WI38 (cell line): ENCODE measurements at regions not wholly inside any gene's neighbourhood (a gene's known extent, or its start where the extent isn't known, plus 50 kb on each side); places are given as distances from the start of the nearest gene placed in this dataset.
"Not testable (repeated sequence)": the region's sequence is repeated elsewhere in the genome, so short reads cannot be mapped to it uniquely, and the experiment has no call there.

ENCODE experiments used
- H3K4me3 ChIP-seq: 2 replicates; pipeline ENCODE4 v1.5.1; 2011; ENCODE audit warnings: low read depth, mild to moderate bottlenecking, control low read depth, low read length
- TF ChIP-seq, protein P1 (sequence below): IDR thresholded peaks from 2 replicates; pipeline ENCODE4 v1.5.1; 2012; ENCODE audit warnings: low read depth, mild to moderate bottlenecking, control low read depth, low read length

DNA sequence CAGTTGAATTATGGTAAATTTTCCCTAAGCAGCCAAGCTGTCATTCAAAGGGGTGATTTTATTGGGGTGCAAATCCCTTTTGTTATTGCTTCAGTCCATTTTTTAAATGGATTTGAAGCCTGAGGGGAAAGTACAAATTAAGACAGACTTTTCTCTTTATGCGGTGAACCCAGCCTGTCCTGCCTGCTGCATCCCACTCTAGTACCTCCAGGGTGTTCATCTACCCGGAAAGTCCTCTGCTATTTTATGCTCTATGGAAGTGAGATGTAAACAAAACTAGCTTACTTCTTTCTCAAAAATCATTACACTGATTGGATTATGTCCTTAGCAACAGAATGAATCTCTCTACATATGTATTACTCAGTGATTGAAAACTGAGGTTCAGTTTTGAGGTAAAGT lies 1088.9 kb upstream of the CITED2 start:
- TF ChIP-seq, protein P1, sequence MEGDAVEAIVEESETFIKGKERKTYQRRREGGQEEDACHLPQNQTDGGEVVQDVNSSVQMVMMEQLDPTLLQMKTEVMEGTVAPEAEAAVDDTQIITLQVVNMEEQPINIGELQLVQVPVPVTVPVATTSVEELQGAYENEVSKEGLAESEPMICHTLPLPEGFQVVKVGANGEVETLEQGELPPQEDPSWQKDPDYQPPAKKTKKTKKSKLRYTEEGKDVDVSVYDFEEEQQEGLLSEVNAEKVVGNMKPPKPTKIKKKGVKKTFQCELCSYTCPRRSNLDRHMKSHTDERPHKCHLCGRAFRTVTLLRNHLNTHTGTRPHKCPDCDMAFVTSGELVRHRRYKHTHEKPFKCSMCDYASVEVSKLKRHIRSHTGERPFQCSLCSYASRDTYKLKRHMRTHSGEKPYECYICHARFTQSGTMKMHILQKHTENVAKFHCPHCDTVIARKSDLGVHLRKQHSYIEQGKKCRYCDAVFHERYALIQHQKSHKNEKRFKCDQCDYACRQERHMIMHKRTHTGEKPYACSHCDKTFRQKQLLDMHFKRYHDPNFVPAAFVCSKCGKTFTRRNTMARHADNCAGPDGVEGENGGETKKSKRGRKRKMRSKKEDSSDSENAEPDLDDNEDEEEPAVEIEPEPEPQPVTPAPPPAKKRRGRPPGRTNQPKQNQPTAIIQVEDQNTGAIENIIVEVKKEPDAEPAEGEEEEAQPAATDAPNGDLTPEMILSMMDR, result no peak
- no peak overlapping the region for H3K4me3 ChIP-seq

DNA sequence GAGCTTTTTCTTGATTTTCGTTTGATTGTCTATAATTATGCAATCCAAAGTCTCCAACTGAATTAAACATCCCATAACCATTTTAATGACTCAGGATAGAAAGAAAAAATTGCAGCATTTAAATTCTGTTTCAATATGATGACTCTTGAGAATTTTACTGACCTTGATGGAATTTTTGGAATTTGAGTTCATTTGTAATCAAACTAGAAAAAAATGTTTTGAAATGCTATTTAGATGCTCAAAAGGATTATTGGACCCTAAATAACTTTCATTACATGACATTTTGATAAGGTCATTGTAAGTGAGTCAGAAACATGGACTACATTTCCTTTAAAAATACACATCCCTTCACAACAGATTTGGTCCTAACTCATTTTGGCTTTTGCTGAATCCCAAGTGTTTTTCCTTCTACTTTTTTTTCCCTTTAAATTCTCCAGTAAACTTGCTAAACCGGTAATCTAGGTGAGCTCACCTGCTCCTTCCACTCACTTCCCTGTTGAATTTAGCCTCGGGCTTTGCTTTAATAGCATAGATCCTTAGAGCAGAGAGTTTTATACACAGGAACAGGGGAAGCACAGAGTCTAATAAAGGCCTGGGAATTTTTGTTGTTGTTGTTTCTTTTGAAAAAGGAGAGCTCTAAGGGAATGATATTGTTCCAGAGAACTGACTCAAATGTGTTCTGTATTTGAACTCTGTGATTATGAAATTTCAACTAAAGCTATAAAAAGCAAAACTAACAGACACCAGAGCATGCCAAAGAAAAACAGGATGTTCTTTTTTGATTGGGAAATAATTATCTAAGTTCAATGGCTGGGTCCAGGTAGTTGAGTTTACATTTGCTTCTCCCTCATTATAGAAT lies 1088.2 kb upstream of the CITED2 start:
- TF ChIP-seq, protein P1, result no peak
- H3K4me3 ChIP-seq, result no peak overlapping the region

- no peak overlapping the region for H3K4me3 ChIP-seq
- TF ChIP-seq, protein P1, result no peak
Observed at GRCh38 chr6:140462076-140462452, 1087.6 kb upstream of the CITED2 start.

- TF ChIP-seq, protein P1, result no peak
- H3K4me3 ChIP-seq, result no peak overlapping the region
Observed at GRCh38 chr6:140460267-140460666, 1085.8 kb upstream of the CITED2 start.

DNA sequence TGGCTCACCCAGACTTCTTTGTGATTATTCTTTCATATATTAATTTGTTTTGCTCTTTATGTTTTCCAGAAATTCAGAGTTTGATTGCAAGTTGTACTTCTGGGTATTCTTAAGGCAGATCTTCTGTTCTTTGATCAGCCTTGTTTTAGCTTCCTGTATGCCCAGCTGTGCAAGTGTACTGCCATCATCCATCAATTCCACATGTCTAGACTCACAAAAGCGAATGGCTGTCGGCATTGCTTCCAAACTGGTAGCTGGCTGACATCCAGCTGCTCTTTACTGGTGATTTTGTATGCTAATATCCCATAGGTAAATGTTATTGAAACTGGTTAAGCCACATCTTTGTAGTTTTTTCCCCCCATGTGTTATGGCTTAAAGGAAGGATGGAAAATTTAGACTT lies 1084.8 kb upstream of the CITED2 start:
- no peak overlapping the region for H3K4me3 ChIP-seq
- TF ChIP-seq, protein P1, result no peak

GRCh38 chr6:140446241-140446640 lies 1071.8 kb upstream of the CITED2 start:
- H3K4me3 ChIP-seq, result no peak overlapping the region
- TF ChIP-seq, protein P1, result no peak

DNA sequence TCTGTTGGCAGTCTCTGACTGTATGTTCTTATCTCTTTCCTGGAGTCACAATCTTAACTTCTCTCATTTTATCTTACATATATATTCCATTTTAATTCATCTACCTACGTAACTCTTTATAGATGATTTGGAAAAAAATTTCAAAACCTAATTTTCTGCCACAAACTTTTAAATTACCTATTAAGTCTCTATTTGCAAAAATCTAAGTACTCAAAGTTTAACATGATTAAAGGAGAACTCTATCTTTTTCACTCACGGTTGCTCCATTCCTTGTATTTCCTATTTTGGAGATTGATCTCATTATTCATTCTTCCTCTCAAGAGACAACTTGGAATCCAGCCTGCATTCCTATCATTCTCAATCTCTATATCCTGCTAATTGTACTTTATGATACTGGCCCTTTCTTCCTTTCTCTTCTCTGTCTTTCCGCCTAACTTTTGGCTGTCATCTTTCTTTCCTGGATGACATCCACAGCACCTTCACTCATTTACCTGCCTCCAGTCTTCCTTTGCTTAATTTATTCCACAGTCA lies 1071.1 kb upstream of the CITED2 start:
- H3K4me3 ChIP-seq, result no peak overlapping the region
- TF ChIP-seq, protein P1, result no peak

DNA sequence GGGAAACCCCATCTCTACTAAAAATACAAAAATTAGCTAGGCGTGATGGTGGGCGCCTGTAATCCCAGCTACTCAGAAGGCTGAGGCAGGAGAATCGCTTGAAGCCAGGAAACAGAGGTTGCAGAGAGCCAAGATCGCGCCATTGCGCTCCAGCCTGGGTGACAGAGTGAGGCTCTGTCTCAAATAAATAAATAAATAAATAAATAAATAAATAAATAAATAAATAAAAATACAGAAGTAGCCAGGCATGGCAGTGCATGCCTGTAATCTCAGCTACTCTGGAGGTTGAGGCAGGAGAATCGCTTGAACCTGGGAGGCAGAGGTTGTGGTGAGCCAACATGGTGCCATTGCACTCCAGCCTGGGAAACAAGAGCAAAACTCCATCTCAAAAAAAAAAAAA lies 1068.7 kb upstream of the CITED2 start:
- not testable (repeated sequence) for H3K4me3 ChIP-seq
